GM18508 (cell line): ENCODE measurements at regions not wholly inside any gene's neighbourhood (a gene's known extent, or its start where the extent isn't known, plus 50 kb on each side); places are given as distances from the start of the nearest gene placed in this dataset.

ENCODE experiments used
- ATAC-seq: cut with Tn5 transposase; IDR thresholded peaks from one replicate; pipeline ENCODE4 v1.9.1; 2021; ENCODE audit warnings: moderate number of reproducible peaks; ENCODE audit not compliant: insufficient read depth, unreplicated experiment

DNA sequence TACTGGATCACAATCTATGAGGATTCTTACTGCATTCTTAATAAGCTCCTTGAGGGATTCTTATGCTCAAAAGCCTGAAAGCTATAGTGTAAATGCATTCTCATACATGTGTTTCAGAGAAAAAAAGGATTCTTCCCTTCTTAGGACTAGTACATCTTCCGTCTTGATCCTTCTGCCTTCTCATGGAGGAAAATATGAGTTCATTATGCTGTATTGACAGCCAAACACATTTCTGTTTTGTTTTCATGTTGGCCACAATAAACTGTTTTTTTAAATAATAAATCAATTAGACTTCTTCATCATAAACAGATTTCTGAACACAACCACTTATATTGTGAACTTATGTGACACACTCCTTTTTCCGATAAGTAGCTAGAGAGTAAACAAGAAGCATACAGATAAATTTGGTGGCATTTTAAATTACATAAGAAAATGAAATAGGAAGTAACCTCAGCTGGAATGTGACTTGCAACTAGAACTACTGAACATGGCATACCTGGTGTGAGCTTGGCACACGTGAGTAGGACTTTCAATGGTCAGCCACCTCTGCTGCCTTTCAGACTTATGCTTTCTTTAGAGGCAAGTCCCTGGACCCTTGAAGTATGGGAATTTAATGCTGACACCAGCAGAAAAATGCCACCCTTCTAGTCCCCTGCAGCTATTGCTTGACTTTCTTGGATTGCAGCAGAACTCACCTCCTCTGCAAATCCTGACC is 350.4 kb downstream of the BCKDHB start:
- no peak for ATAC-seq

- no peak for ATAC-seq
These were observed 348.3 kb downstream of the BCKDHB start for GRCh38 chr6:80454661-80455365.

GRCh38 chr6:80454197-80454596 is 347.7 kb downstream of the BCKDHB start:
- ATAC-seq: peak; percentile 65

DNA sequence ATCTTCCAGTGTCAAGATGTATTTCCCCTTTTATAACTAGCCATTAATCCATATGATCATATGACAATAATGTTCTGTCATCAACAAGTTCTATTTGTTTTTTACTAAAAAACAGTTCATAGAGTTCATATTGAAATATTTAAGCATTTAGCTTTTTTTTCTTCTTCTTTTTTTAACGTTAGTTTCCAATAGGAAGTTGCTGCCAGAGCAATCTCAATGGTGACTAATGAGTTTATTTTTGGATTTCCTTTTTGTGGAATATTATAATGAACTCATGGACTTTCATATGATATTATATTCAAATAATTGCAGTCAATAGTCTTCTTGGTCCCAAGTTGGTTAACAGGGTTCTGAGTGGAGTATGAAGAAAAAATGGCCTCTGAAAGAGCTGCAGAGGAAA is 343.3 kb downstream of the BCKDHB start:
- no peak for ATAC-seq

- ATAC-seq: no peak
These were observed 340.1 kb downstream of the BCKDHB start for GRCh38 chr6:80446454-80447045.

- no peak for ATAC-seq
These were observed 339.3 kb downstream of the BCKDHB start for GRCh38 chr6:80445751-80446150.

DNA sequence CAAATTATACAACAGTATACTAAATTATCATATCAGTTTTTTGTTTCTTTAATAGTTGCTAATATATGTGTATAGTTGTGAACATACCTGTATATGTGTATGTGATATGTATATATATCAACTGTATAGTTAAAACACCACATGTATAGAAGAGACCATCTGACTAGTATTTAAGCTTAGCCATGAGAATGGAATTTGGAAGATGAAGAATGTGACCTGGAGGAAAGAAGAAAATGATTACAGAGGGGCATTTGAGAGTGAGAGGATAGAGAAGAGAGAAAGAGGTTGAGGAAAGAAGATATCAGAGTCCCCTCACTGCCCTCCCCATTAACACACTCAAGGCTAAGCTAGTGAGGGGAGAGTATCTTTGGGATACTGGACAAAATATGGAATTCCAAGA is 335.9 kb downstream of the BCKDHB start:
- no peak for ATAC-seq

GRCh38 chr6:80441131-80441530 is 334.7 kb downstream of the BCKDHB start:
- ATAC-seq: no peak

DNA sequence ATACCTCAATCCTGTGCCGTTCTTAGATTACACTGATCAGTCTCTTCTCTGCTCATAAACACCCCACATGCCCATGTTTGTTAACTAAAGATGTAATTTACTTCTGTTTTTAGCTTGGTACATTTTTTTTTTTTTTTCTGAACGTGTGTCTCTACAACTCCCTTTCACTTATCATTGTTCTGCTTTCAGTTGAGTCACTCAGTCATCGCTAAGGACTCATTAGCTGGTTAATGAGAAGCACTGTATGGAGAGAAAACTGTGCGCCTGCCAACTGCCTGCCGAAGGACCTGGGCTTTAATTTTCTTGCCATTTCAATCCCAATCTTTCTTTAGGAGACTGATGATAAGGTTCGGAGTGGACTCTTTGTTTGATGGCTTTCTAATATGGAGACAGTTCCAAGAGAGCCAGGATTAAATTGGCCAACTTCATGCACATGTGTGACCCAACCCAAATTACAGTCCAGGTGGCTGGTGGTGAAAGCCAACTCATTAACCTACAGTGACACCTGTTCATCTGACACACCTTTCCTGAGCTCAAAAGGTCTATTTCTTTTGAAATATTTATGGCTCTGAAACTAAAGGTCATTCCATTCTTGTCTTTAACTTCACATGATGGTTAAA is 334.1 kb downstream of the BCKDHB start:
- no peak for ATAC-seq

DNA sequence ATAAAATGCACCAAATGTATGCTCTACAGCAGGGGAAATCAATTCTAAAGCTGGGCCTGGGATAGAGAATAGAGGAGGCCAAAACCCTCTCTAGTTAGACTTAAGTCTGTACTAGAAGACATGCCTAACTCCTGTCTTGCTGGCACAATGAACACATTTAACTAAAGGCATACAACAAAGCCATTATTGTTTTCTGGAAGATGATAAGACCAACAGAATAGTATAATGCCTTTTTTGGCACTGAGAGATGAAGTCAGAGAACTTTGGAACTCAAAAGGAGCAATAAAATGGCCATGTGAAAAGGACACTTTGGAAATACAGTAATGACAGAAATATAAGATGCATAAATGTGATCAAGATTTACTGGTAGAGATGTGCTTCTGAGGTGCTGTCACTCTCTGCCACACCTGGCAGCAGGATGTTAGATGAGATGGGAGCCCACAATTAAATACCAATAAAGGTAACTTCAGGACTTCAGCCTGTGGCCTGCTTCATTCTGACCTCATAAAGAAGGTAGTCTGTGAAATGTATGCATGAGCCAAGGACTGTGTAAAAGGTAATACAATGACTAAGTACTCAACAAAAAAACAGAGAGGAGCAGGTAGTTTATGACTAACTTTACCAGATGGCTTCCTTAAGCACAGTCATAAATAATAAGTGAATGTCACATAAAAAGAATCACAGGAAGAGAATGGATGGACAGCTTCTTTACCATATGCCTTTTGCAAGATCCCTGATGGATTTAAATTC is 333.4 kb downstream of the BCKDHB start:
- no peak for ATAC-seq

GRCh38 chr6:80438772-80439171 is 332.3 kb downstream of the BCKDHB start:
- ATAC-seq: no peak

- no peak for ATAC-seq
These were observed 331.3 kb downstream of the BCKDHB start for GRCh38 chr6:80437801-80438200.

DNA sequence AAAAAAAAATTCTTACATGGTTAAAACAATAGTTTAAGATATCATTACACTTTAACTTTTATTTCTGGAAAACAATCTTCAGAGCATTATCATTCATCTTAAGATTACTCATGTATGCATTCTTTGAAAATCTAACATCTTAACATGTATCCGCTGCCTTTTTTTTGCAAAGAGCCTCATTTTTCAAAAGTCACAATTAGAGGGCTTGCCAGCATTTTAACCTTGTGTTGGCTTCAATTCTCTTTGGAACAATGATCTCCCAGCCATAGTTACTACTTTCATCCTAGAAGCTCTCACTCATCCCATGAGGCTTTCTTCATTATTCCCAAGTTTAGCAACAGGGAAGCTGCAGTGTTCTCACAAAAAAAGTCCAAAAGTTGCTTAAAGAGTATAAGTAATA is 330.8 kb downstream of the BCKDHB start:
- no peak for ATAC-seq

- no peak for ATAC-seq
These were observed 330.2 kb downstream of the BCKDHB start for GRCh38 chr6:80436663-80437062.

- ATAC-seq: no peak
These were observed 329.0 kb downstream of the BCKDHB start for GRCh38 chr6:80435457-80435856.

DNA sequence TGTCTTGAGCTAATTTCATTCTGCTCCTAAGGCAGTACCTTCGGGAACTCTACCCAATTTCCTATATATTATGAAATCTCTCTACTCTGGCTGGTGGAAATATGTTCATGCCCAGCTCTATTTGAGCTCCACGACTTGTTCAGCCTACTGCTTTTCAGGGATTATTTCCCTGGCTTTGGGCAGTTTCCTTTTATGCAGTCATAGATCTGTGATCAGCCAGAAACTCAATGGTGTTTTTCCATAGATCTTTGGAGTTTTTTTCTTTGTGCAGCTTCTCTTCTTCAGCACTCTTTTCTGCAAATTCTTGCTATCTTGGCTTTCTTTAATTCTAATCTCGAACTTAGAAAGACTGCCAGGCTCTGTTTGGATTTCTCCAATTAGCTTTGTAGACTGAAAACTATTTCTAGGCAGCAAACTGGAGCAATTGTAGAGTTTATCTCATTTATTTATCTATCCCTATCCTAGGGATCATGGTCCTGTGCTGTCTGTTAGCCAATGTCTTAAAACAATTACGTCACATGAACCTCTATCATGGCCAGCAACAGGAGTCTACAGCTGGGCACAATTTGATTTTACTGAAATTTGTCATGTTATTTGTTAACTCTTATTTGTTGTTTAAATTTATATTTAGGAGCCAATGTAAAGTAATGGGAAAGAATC is 328.4 kb downstream of the BCKDHB start:
- no peak for ATAC-seq

DNA sequence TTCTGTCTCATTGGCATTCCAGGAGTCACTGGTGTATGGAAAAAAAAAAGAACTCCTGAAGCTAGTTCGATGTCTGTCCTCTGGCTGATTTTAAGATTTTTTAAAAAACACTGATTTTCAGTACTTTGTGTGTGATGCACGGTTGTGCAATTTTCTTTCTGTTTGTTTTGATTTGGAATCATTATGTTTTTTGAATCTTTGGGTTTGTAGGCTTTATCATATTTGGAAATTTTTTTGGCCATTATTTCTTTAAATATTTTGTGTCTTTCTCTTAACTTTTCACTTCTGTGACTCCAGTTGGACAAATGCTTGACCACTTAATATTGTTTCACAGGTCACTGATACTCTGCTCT is 327.2 kb downstream of the BCKDHB start:
- no peak for ATAC-seq

GRCh38 chr6:80433010-80433672 is 326.7 kb downstream of the BCKDHB start:
- no peak for ATAC-seq

DNA sequence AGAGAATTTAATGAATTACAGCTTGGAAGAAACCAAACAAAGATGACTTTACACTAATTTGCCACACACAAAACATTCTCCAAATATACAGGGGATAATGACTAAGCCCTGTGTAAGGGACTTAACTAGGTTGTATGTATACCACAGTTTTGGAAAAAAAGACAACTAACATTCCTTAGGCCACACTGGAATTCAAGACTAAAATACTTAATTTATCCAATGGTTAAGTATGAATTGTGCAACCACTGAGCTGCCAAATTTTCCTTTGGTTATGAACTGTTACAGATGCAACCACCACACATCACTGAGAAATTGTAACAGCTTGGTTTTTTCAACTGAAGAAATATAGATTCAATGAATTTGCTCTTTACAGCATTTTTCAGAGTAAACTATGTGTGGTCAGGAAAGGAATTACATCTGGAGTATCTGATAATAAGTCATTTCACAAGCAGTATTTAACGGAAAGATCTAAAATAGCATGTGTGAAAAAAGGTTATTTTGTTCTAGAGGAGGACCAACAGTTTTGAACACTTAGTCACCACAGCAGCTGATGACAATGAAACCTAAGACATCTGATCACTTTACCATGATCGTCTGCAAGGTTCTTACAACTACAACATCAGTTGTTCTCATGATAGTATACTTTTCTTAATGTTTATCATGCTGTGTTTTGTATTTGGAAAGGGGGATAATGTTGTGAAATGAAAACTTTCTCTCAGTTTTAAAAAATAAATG is 318.8 kb downstream of the BCKDHB start:
- ATAC-seq: no peak
